ENCODE measurements at regions not wholly inside any gene's neighbourhood (a gene's known extent, or its start where the extent isn't known, plus 50 kb on each side); places are given as distances from the start of the nearest gene placed in this dataset.

DNA sequence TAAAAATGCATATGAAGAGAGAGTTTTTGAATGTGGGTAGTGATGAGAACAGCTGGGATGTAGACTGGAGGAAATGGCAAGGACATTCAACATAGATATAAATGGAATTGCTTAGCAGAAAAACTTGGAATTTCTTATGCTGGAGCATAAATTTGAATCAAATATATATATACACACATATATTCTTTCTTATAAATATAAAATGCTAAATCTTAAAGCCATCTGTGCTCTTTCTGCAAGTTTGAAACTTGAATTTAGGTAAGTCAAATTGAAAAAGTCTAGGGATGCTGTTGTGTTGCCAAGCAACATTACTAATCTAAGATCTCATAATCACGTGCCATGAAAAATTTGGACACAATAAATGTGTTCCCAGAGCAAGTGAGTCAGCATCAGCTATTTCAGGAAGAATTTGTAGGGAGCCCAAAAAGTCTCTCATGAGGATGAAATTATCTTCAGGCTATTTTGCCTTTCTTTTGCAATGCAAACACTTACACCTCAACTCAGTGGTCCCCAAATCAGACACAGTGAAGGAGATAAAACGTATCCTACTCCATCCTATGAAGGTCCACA, 58.4 kb upstream of the ALDH1A1 start:
- peak; percentile 9 for DNase-seq

DNA sequence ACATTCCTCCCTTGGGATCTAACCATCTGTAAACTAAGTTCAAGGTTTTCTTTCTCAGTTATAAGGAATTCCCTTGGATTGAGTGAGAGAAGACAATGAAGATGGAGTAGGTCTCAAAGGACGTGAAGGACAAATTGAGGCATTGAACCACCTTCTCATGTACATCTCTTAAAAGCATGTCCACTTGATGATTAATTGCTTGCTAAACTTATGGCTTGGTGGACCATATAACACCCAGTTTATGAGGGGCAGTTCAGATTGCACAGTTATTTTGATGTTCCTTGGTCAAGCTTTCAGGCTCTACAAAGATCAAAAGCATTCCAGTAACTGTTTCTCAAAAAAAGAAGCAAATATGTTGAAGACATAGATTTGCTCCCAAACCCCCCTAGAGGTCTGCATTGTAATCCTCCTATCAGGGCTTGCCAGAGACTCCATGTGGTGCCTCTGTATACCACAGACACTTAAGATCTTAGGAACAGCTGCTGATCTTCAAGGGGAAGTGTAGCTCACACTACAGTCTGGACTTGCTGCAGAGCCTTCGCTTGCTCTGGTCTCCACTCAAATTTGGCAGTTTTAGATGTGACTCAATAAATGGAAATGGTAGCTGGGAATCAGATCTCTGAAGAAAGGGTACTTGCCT, 56.9 kb upstream of the ALDH1A1 start:
- no peak for DNase-seq

DNA sequence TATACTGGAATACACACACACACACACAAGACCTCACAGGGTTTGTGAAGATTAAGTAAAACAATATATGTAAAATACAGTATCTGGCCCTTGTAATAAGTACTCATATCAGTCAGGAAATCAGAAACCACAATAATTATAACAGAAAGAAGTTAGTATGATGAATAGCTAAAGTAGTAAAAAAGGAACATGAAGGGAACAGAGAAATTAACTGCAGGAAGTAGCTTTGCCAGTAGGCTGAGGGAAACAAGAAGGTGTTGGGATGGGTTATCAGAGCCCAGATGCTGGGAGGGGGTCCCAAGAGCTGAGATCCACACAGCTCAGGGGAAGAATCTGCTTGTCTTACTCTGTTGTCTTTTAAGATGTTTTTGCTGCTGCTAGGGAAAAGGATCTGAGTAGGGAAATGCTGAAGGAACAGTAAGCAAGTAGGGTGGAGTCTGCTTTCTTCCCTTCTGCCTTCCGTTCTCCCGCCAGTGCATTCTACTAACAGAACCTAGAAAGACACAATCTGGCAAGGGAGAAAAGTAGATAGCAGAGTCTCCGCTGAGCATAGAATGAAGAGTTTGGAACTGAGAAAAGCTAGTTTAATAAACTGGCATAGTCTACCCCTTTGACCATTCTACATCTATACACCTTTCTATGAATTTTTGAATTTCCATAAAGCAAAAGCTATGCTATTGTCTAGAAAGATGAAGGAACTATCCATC, 55.3 kb upstream of the ALDH1A1 start:
- no peak for DNase-seq

DNA sequence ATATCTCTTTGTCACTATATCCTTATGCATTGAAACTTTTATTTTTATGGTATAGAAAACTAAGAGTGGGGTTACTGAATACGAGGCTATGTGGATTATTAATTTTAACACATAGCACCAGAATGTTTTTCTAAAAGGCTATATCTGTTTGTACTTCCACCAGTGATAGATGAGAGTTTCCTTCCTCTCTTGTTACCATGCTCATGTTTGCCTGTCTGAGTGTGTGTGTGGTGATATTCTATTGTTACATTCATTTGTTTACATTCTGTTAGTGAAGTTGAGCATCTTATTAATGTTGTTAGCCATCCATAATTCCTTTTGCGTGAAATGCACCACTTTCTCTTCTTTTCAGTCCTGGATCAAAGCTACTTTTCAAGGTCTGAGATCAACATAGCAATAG, 54.1 kb upstream of the ALDH1A1 start:
- no peak for DNase-seq
